GM19043 (cell line): ENCODE measurements at regions not wholly inside any gene's neighbourhood (a gene's known extent, or its start where the extent isn't known, plus 50 kb on each side); places are given as distances from the start of the nearest gene placed in this dataset.
A peak's percentile ranks its signal among the peaks of the same experiment; 100 is the strongest.

Experiments
- ATAC-seq: cut with Tn5 transposase; IDR thresholded peaks from one replicate; pipeline ENCODE4 v1.9.1; 2021; ENCODE audit warnings: low read depth; ENCODE audit not compliant: unreplicated experiment

DNA sequence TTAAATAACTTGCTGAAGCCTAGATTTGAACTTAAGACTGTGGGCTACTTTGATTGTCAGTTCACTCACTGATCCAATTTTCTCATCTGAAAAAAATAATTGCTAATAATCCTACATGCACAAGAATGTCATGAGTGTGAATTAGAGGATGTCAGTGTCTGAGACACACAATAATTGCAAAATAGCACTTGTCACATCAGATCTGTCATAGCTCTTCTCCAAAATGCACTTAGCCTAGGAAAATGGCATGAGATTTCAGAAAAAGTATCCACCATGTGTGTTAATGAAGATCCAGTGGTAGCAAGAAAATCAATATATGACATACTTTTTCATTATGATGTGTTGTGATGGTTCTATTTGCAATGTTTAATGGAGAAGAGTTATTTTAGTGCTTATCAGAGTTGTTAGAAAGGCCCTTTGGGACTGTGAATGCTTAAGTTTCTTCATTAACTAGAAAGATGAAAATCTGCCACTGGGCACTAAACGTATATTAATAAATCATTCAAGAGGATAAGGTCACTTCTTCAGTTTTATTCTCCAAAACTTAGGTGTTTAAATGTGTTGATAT, 786.2 kb downstream of the C6orf118 start:
- no peak for ATAC-seq

GRCh38 chr6:164520916-164521315, 788.5 kb downstream of the C6orf118 start:
- no peak for ATAC-seq

DNA sequence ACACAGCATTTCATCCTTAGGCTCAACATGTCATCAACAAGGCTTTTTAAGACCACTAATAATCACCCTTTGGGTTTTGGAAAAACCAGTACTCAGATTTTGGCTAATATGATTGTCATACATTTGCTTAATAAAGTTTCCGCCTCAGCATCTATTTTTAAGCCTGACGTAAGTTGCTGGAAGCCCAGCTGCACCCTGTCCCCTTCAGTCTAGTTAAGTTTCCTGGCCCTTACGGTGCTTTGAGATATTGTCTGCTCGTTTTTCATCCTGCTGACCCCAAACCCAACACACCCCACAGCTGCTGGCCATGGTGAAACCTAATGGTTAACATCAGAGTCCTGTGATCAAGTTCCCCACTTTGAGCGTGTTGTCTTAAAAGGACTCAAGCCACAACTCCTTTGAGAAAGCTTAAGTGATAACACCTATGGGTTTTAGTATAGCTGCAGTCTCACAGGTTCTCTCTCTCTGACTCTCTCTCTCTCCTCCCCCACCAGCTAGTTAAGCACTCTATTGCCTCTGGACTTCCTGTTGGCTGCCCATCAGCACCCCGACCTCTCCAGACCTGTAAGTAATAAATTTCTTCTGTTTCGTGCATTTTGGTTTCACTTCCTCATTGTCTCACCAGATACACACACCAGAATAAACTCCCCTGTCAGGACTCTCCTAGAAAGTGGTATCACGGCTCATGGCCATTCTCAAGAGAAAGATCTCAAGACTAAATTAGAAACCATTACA, 802.0 kb downstream of the C6orf118 start:
- ATAC-seq: peak; percentile 78

- no peak for ATAC-seq
Measured at GRCh38 chr6:164505425-164505824, 804.0 kb downstream of the C6orf118 start.

GRCh38 chr6:164502833-164503232, 806.6 kb downstream of the C6orf118 start:
- ATAC-seq: no peak

- ATAC-seq: no peak
Measured at GRCh38 chr6:164495882-164496495, 813.4 kb downstream of the C6orf118 start.

DNA sequence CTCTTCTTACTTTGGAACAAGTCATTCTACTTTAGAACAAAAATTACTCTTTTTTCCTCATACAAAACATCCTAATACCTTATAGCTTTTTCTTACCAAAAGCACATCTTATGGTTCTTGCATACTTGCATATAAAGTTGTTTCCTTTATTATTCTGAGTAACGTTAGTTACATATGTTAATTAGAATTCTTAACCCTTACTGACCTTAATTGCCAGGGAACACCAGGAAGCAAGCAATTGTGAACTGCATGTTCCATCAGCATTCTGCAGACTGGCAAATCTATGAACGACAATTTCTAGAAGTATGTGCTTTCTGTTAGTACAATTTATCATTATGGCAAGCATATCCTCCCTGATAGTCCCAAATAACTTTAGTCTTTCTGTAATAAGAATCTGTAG, 831.0 kb downstream of the C6orf118 start:
- no peak for ATAC-seq

- ATAC-seq: no peak
Measured at GRCh38 chr6:164477790-164478189, 831.6 kb downstream of the C6orf118 start.

DNA sequence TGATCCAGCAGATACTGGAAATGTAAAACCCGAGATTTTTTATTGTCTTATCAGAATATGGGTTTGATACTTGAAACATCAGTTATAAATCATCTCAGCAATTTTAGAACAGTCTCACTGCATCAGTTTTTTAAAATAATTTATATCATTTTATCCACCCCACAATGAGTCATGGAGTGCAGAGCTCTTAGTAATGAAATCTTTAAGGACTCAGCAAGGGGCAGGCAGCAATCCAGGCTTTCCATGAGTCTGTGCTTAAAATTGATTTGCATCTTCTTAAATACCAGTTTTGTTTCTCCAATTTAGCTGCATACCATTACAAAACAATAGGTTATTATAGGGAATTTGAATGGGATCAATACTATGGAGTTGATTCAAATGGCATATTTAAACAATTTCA, 832.3 kb downstream of the C6orf118 start:
- ATAC-seq: no peak

DNA sequence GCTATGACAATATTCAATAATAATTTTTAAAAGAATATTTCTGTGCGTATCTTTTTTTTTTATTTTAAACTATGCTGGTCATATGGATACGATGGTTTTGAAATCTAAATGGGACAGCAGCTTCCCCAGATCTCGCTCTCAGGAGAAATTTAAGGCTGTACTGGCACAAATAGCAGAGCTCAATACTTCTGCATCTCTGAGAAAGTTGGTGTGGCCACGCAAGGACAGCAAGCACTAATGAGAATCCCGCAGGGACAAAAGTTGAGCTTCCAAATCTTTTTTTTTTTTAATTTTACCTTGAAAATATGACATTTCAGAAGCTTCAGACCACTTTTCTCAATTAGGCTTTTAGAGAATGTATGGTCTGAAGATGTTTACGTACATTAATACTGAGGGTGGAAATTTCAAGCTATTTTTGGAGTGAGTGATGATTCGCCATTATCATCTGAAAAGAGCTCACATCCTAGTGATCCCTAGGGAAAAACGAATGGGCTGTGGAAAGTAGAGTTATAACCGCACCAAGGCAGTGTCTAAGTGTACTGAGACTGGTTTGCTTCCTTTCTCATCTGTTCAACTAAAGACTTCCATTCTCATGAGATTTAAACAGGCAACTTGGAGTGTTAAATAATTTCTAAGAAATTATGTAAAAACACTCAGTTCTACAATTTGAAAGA, 840.0 kb downstream of the C6orf118 start:
- no peak for ATAC-seq

- ATAC-seq: no peak
Measured at GRCh38 chr6:164455835-164456234, 853.6 kb downstream of the C6orf118 start.

DNA sequence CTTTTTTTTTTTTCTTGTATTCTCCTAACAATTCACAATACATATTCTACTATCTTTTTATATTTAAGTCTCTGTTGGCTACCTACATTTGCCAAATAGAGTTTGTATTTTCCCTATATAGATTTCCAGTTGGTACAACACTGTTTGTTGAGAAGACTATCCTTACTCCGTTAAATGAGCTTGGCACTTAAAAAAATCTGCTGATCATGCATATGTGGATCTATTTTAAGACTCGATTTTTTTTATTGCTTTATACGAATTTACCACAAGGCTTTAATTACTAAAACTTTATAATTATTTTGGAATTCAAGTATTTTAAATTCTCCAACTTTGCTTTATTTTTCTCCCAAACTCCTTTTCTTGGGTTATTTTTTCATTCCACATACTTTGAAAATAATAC, 855.6 kb downstream of the C6orf118 start:
- ATAC-seq: no peak

DNA sequence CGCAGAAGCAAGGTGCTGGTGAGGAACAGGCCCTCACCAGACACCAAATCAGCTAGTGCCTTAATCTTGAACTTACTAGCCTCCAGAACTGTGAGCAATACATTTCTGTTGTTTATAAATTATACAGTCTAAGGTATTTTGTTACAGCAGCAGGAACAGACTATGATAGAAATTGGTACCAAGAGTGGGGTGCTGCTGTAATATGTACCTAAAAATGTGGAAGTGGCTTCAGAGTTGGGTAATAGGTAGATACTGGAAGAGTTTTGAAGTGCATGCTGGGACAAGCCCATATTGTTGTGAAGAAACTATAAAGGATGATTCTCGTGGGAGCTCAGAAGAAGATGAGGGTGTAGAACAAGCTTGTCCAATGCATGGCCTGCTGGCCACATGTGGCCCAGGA, 866.8 kb downstream of the C6orf118 start:
- ATAC-seq: no peak

- ATAC-seq: no peak
Measured at GRCh38 chr6:164439331-164439730, 870.1 kb downstream of the C6orf118 start.

- no peak for ATAC-seq
Measured at GRCh38 chr6:164436976-164437375, 872.4 kb downstream of the C6orf118 start.

DNA sequence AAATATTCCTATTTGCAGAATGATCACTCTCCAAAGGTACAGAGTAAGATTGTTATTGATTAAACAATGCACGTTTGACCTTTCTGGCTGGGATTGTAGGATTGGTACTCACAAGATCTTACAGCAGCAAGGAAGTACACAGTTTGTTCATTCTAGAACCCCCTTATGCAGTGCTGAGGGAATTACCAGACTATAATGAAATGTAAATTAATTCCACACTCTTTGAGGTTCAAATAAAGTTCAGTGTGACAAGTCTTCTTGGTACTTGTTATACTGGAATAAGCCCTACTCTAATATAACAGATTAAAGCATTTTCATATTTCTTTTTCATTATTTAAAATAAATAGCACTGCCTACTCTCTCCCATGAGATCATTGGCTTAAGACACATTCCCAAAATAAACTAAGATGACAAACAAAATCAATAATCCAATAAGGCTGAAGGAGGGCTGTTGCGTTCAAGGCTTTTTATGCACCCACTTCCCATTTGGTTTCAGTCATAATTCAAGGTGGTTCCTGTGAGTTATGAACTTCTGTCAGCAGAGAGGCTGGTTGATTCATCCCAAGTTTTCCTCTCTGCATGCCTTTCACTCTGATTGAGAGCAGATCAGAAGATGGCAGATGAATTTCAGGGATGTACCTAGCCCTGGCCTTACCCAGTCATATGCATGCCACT, 881.5 kb downstream of the C6orf118 start:
- no peak for ATAC-seq

GRCh38 chr6:164424489-164424888, 884.9 kb downstream of the C6orf118 start:
- ATAC-seq: no peak

DNA sequence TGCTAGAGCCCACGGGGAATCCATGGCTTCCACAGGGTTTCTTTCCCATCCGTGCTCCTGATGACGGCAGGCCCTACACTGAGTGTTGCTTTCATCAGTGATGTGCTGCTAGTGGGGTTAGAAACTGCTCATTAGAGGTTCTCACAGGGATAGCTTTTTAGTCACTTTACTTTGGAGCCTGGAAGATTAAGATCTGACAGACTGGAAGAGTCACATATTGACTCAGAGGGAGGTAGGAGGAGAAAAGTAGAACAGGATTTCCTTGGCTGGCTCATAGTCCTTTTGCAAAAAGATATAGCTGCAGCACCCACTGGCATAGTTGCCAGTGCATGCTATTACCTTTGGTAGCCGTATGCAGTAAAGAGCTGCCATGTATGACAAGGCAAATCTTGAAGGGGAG, 890.3 kb downstream of the C6orf118 start:
- no peak for ATAC-seq

DNA sequence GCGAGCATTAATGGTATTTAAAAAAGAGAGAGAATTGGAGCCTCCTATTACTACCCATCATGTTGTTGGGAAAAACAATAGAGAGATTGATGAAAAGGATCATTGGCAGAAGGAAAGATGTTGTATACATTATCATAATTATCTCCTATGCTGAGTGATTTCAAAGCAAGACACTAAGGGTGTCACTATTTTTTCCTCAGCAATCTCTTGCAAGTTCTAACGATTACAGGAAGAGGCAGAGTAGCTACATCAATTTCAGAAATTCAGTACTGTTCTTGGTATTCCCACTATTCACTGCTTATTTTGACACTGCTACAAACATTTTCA, 891.2 kb downstream of the C6orf118 start:
- ATAC-seq: no peak

DNA sequence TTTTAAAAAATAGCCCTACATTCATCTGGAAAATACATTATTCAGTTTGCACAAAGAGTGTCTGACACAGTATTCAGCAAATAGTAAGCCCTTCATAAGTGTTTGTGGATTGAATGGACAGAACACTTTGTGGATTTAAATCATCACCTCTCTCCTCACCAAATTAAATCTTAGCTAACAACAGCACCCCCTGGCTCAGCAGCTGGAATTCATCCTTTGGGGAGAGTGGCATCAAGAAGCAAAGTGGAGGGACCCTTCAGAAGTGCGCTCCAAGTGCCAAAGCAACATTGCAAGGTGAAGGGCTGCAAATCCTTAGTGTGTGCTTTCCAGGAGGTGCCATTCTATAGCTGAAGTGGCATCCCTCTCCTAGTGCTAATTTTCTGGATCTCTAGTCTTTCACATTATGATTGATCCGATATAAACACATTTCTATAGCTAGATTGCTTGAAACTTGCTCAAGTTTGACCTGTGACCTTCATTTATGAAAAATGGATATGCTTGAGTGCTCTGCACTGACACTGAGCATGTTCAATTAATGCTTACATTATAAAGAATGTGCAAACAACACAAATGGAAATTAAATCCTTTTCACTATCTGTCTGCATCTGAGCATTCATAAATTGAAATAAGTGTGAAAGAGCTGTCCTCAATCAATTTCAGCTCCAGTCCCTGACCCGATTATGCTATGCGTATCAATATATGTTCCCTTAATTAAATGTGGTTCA, 891.7 kb downstream of the C6orf118 start:
- ATAC-seq: no peak
